Small intestine (tissue), 7 donors: ENCODE measurements at regions not wholly inside any gene's neighbourhood (a gene's known extent, or its start where the extent isn't known, plus 50 kb on each side); places are given as distances from the start of the nearest gene placed in this dataset.
A peak's percentile ranks its signal among the peaks of the same experiment; 100 is the strongest.

Experiments
- DNase-seq, 2 donors: peaks; one replicate each; pipeline versions ENCODE4 v3.0.0 to v3.0.0-alpha.2; 2013
- FAIRE-seq: peaks from 2 replicates; lab custom pipeline; 2012; peaks lifted over from hg19 to GRCh38; lab: Jason Lieb, UNC
- H3K27ac ChIP-seq, 3 donors: one replicate each; pipeline ENCODE4 v1.5.1; 2013; ENCODE audit warnings: low read length in 2 of 3, mild to moderate bottlenecking in 2 of 3, control low read depth in 1 of 3, inconsistent platforms in 1 of 3, low read depth in 1 of 3, moderate library complexity in 1 of 3
- H3K27me3 ChIP-seq, 3 donors: one replicate each; pipeline ENCODE4 v1.6.1; 2013; ENCODE audit warnings: low read length in 3 of 3, inconsistent platforms in 1 of 3; ENCODE audit not compliant: control insufficient read depth in 3 of 3, insufficient read depth in 3 of 3
- H3K36me3 ChIP-seq, 3 donors: one replicate each; pipeline ENCODE4 v1.6.1; 2013; ENCODE audit warnings: low read length in 3 of 3, inconsistent platforms in 1 of 3, low read depth in 1 of 3, mild to moderate bottlenecking in 1 of 3, moderate library complexity in 1 of 3; ENCODE audit not compliant: control insufficient read depth in 3 of 3, insufficient read depth in 2 of 3
- H3K4me1 ChIP-seq, 3 donors: one replicate each; pipeline ENCODE4 v1.6.1; 2013; ENCODE audit warnings: low read length in 2 of 3, inconsistent platforms in 1 of 3, low read depth in 1 of 3, mild to moderate bottlenecking in 1 of 3, moderate library complexity in 1 of 3; ENCODE audit not compliant: control insufficient read depth in 3 of 3, insufficient read depth in 2 of 3
- H3K4me3 ChIP-seq, 3 donors: one replicate each; pipeline ENCODE4 v1.5.1; 2013; ENCODE audit warnings: low read length in 3 of 3, control low read depth in 1 of 3, inconsistent platforms in 1 of 3, low read depth in 1 of 3, mild to moderate bottlenecking in 1 of 3, moderate library complexity in 1 of 3
- H3K9me3 ChIP-seq, 2 donors: one replicate each; pipeline ENCODE4 v1.6.1; 2013; ENCODE audit warnings: low read depth in 1 of 2, low read length in 1 of 2; ENCODE audit not compliant: control insufficient read depth in 2 of 2, insufficient read depth in 1 of 2
- WGBS, 3 donors: extraction: QIAGEN DNeasy Blood & Tissue Kit; methylation state at CpG; one replicate each; pipeline ENCODE4 v1.1.7; 2013; 5-methylcytosine and 5-hydroxymethylcytosine counted together
- donor health status: healthy with polysubstance abuse.
- donor health status: control.
- donor health status: control.
- donor health status: Bipolar disorder and iron deficiency.
- donor health status: healthy.

DNA sequence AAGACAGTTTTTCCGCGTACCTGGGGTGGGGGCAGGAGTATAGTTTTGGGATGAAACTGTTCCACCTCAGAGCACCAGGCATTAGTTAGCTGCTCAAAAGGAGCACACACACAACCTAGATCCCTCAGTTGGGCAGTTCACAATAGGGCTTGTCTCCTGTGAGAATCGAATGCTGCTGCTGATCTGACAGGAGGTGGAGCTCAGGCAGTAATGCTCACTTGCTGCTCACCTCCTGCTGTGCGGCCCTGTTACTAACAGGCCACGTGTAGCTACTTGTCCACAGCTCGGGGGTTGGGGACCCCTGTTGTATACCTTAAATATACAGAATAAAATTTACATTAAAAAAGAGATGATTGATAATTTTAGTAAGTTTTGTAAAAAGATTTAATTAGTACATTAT is 191.5 kb downstream of the SLC7A11 start:
- Histone ChIP-seq H3K4me1 (no peaks in the 10 kb centered on the region), H3K27me3 (no peaks in the 10 kb centered on the region), H3K27ac (no peak overlapping the region), H3K36me3 (no peaks in the 10 kb centered on the region), H3K4me3 (no peak overlapping the region), H3K9me3 (peaks cover 0 to 3% of the 10 kb centered on the region in 2 donors)
- WGBS, 3 donors: 72 to 84% (median 82%) methylated on average over 6 of the region's 6 CpGs
- DNase-seq: no peak
- FAIRE-seq: no peak

- WGBS, 3 donors: 67 to 77% (median 72%) methylated on average over 5 of the region's 5 CpGs
- no peak overlapping the region for H3K4me3 ChIP-seq
- peaks cover 0 to 3% of the 10 kb centered on the region in 2 donors for H3K9me3 ChIP-seq
- no peaks in the 10 kb centered on the region for H3K27me3 ChIP-seq
- H3K4me1 ChIP-seq: no peaks in the 10 kb centered on the region
- H3K27ac ChIP-seq: no peak overlapping the region
- DNase-seq (no peak), FAIRE-seq (no peak)
- no peaks in the 10 kb centered on the region for H3K36me3 ChIP-seq
These were observed 192.8 kb downstream of the SLC7A11 start for GRCh38 chr4:138049355-138049754.

- Histone ChIP-seq H3K27ac (no peak overlapping the region), H3K27me3 (no peaks in the 10 kb centered on the region), H3K36me3 (no peaks in the 10 kb centered on the region), H3K4me3 (no peak overlapping the region), H3K9me3 (peaks cover 0 to 2% of the 10 kb centered on the region in 2 donors), H3K4me1 (no peaks in the 10 kb centered on the region)
- 64 to 69% (median 66%) methylated on average over 5 of the region's 5 CpGs for WGBS, 3 donors
- DNase-seq: no peak
- FAIRE-seq: no peak
These were observed 194.9 kb downstream of the SLC7A11 start for GRCh38 chr4:138047290-138047689.

GRCh38 chr4:138045036-138045435 is 197.1 kb downstream of the SLC7A11 start:
- no peak overlapping the region for H3K4me3 ChIP-seq
- H3K27me3 ChIP-seq: no peaks in the 10 kb centered on the region
- WGBS, 3 donors: 64 to 70% (median 67%) methylated on average over 3 of the region's 3 CpGs
- no peaks in the 10 kb centered on the region for H3K36me3 ChIP-seq
- H3K9me3 ChIP-seq: no peaks in the 10 kb centered on the region
- no peak overlapping the region for H3K27ac ChIP-seq
- FAIRE-seq: no peak
- DNase-seq: no peak
- H3K4me1 ChIP-seq: no peaks in the 10 kb centered on the region

DNA sequence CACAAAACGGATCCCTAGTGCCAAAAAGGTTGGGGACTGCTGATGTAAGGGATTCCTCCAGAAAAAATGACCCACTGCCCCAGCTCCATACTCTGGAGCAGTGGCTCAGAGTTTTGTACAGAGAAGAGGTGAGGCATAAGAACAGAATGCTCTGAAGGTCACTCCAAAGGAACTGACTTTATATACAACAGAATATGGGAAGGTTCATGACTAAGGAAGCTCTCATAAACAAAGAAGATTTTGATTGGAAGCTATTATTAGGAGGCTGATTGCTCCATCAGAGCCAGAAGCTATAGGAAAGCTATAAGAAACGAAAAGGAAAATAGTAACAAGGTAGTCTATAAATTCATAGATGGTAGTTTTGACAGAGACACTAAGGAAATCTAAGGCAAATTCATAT is 203.1 kb downstream of the SLC7A11 start:
- no peak for FAIRE-seq
- H3K27ac ChIP-seq: no peak overlapping the region
- 61 to 70% (median 67%) methylated on average over 2 of the region's 2 CpGs for WGBS, 3 donors

GRCh38 chr4:138037696-138038095 is 204.5 kb downstream of the SLC7A11 start:
- H3K9me3 ChIP-seq: no peaks in the 10 kb centered on the region
- H3K27me3 ChIP-seq: no peaks in the 10 kb centered on the region
- FAIRE-seq: no peak
- no peaks in the 10 kb centered on the region for H3K36me3 ChIP-seq
- no peaks in the 10 kb centered on the region for H3K4me1 ChIP-seq
- no peak overlapping the region for H3K27ac ChIP-seq
- DNase-seq: no peak
- 47 to 57% (median 54%) methylated on average over 3 of the region's 3 CpGs for WGBS, 3 donors
- H3K4me3 ChIP-seq: no peak overlapping the region

More for the DNA sequence above, 203.1 kb downstream of the SLC7A11 start:
- H3K36me3 ChIP-seq: no peaks in the 10 kb centered on the region
- no peaks in the 10 kb centered on the region for H3K9me3 ChIP-seq
- no peak overlapping the region for H3K4me3 ChIP-seq
- no peaks in the 10 kb centered on the region for H3K27me3 ChIP-seq
- no peak for DNase-seq
- H3K4me1 ChIP-seq: no peaks in the 10 kb centered on the region

- H3K4me1 ChIP-seq: no peaks in the 10 kb centered on the region
- DNase-seq: peak; percentile 44 to 61
- no peaks in the 10 kb centered on the region for H3K36me3 ChIP-seq
- 53 to 69% (median 68%) methylated on average over 1 of the region's 1 CpG for WGBS, 3 donors
- no peaks in the 10 kb centered on the region for H3K27me3 ChIP-seq
- no peak for FAIRE-seq
- no peaks in the 10 kb centered on the region for H3K9me3 ChIP-seq
- no peak overlapping the region for H3K4me3 ChIP-seq
- no peak overlapping the region for H3K27ac ChIP-seq
These were observed 206.3 kb downstream of the SLC7A11 start for GRCh38 chr4:138035781-138036258.

DNA sequence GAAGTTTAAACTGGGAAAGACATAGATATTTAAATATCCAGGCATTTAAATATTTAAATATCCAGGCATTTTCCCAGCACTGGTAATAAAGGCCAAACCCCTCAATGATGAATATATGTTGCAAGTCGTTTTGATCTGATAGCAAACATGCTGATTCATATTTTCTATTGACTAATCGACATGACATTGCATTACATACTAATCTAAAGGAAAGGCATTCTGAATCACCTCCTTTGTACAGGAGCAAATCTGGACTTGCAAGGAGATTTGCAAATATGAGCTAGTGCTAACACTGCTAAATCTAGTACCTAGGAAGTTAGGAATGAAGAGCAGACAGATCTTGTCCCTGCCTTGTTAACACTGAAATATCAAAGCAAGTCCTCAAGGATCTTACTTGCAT is 207.3 kb downstream of the SLC7A11 start:
- H3K36me3 ChIP-seq: no peaks in the 10 kb centered on the region
- H3K4me3 ChIP-seq: no peak overlapping the region
- H3K27me3 ChIP-seq: no peaks in the 10 kb centered on the region
- no peaks in the 10 kb centered on the region for H3K9me3 ChIP-seq
- no peak for FAIRE-seq
- no peak overlapping the region for H3K27ac ChIP-seq
- peak in 1 of 2 donors; percentile 5 for DNase-seq
- H3K4me1 ChIP-seq: no peaks in the 10 kb centered on the region
- WGBS, 3 donors: 11 to 44% (median 21%) methylated on average over 2 of the region's 2 CpGs

DNA sequence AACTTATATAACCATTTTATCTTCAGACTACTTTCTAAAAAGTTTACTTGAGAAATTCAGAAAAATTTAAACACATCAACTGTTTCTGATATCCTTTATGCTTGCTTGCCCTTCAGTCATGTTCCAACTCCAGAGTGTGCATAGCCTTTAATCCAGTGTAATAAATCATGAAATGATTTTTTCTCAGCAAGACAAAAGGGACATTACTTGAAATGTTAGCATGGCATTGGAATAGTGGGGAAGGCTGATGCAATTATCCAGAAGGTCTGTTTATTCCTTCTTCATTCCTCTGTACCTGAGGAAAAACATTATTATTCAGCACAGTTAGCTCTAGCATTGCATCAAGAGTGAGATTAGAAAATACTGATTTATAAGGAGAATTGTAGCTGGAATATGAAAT is 209.9 kb downstream of the SLC7A11 start:
- no peaks in the 10 kb centered on the region for H3K27me3 ChIP-seq
- no peak for FAIRE-seq
- H3K27ac ChIP-seq: no peak overlapping the region
- H3K4me1 ChIP-seq: no peaks in the 10 kb centered on the region
- H3K36me3 ChIP-seq: no peaks in the 10 kb centered on the region
- H3K4me3 ChIP-seq: no peak overlapping the region
- DNase-seq: no peak
- H3K9me3 ChIP-seq: no peaks in the 10 kb centered on the region
